ENCODE measurements at regions not wholly inside any gene's neighbourhood (a gene's known extent, or its start where the extent isn't known, plus 50 kb on each side); places are given as distances from the start of the nearest gene placed in this dataset.
"Not testable (repeated sequence)": the region's sequence is repeated elsewhere in the genome, so short reads cannot be mapped to it uniquely, and the experiment has no call there.

- DNase-seq; H3K27me3 Mint-ChIP-seq; ATAC-seq (ENCODE audit: low read depth in 2 of 2); H3K9me3 Mint-ChIP-seq; H3K27ac Mint-ChIP-seq; H3K4me3 Mint-ChIP-seq; H3K4me1 Mint-ChIP-seq; H3K36me3 Mint-ChIP-seq: not testable (repeated sequence)
These were observed 3131.6 kb downstream of the TUBA3C start for GRCh38 chr13:16050055-16050454.

DNA sequence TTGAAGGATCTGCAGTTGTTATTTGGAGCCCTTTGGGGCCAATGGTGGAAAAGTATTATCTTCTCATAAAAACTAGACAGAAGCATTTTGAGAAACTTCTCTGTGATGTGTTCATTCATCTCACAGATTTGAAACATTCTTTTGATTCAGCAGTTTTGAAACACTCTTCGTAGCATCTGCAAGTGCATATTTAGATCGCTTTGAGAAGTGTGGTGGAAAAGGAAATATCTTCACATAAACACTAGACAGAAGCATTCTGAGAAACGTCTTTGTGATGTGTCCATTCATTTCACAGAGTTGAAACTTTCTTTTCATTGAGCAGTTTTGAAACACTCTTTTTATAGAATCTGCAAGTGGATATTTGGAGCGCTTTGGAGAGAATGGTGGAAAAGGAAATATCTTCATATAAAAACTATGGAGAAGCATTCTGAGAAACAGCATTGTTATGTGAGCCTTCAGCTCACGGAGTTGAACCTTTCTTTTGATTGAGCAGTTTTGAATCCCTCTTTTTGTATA, 3164.1 kb downstream of the TUBA3C start:
- not testable (repeated sequence) for H3K27ac Mint-ChIP-seq; H3K4me1 Mint-ChIP-seq; H3K36me3 Mint-ChIP-seq; DNase-seq; ATAC-seq (ENCODE audit: low read depth in 2 of 2); H3K4me3 Mint-ChIP-seq; H3K27me3 Mint-ChIP-seq
- H3K9me3 Mint-ChIP-seq: peaks cover 0 to 64% (median 37%) of the 10 kb centered on the region in 7 donors

GRCh38 chr13:16008271-16008670, 3173.4 kb downstream of the TUBA3C start:
- H3K4me1 Mint-ChIP-seq; H3K4me3 Mint-ChIP-seq; DNase-seq; H3K36me3 Mint-ChIP-seq; H3K27me3 Mint-ChIP-seq; ATAC-seq (ENCODE audit: low read depth in 2 of 2); H3K27ac Mint-ChIP-seq: not testable (repeated sequence)
- H3K9me3 Mint-ChIP-seq: peaks cover 0 to 57% (median 31%) of the 10 kb centered on the region in 7 donors

Measured in naive B cell (primary cell).